DOHH2 (cell line): ENCODE measurements at regions not wholly inside any gene's neighbourhood (a gene's known extent, or its start where the extent isn't known, plus 50 kb on each side); places are given as distances from the start of the nearest gene placed in this dataset.

ENCODE experiments used
- H3F3A ChIP-seq: fragments of 200-600 bp; sonication (generic), shearing (Covaris generic); 2 replicates; pipeline ENCODE4 v1.6.0; 2016; ENCODE audit warnings: antibody characterized with exemption, mild to moderate bottlenecking; ENCODE audit not compliant: control insufficient read depth, insufficient read depth
- H3K27ac ChIP-seq: fragments of 200-600 bp; sonication (generic); 2 replicates; pipeline ENCODE4 v1.5.1; 2014; ENCODE audit warnings: low read depth, mild to moderate bottlenecking, low read length, moderate library complexity
- H3K27me3 ChIP-seq: fragments of 200-600 bp; sonication (generic); 2 replicates; pipeline ENCODE4 v1.6.1; 2014; ENCODE audit warnings: mild to moderate bottlenecking, low read length, mixed read lengths; ENCODE audit not compliant: control insufficient read depth
- H3K36me3 ChIP-seq: fragments of 200-600 bp; sonication (generic); 2 replicates; pipeline ENCODE4 v1.6.1; 2014; ENCODE audit warnings: mild to moderate bottlenecking, low read length, moderate library complexity, mixed read lengths; ENCODE audit not compliant: control insufficient read depth
- H3K4me1 ChIP-seq: fragments of 200-600 bp; sonication (generic); 2 replicates; pipeline ENCODE4 v1.6.1; 2014; ENCODE audit warnings: mild to moderate bottlenecking, low read length, mixed read lengths; ENCODE audit not compliant: control insufficient read depth
- H3K4me2 ChIP-seq: fragments of 200-600 bp; sonication (generic); 2 replicates; pipeline ENCODE4 v1.6.0; 2014; ENCODE audit warnings: mild to moderate bottlenecking, low read length, moderate library complexity
- H3K4me3 ChIP-seq: fragments of 200-600 bp; sonication (generic); 2 replicates; pipeline ENCODE4 v1.5.1; 2014; ENCODE audit warnings: mild to moderate bottlenecking, low read length, mixed read lengths
- H3K79me2 ChIP-seq: fragments of 200-600 bp; sonication (generic); 2 replicates; pipeline ENCODE4 v1.6.1; 2014; ENCODE audit warnings: mild to moderate bottlenecking, low read length, mixed read lengths; ENCODE audit not compliant: control insufficient read depth
- H3K9me2 ChIP-seq: fragments of 200-600 bp; sonication (generic); replicated peaks from 2 replicates; pipeline ENCODE4 v1.6.1; 2014; ENCODE audit warnings: mild to moderate bottlenecking, low read length, mixed read lengths; ENCODE audit not compliant: control insufficient read depth
- H3K9me3 ChIP-seq: fragments of 200-600 bp; sonication (generic); 2 replicates; pipeline ENCODE4 v1.6.1; 2014; ENCODE audit warnings: antibody characterized with exemption, low read length, mixed read lengths; ENCODE audit not compliant: control insufficient read depth, insufficient read depth
- H4K20me1 ChIP-seq: fragments of 200-600 bp; sonication (generic); 2 replicates; pipeline ENCODE4 v1.6.0; 2014; ENCODE audit warnings: low read depth, mild to moderate bottlenecking, antibody characterized with exemption, low read length, moderate library complexity; ENCODE audit not compliant: control insufficient read depth, insufficient read depth
- EZH2phosphoT487 ChIP-seq: fragments of 200-600 bp; sonication (generic); IDR thresholded peaks from 2 replicates; pipeline ENCODE4 v1.6.1; 2017; ENCODE audit warnings: borderline replicate concordance, mild to moderate bottlenecking, antibody characterized with exemption, low read length, moderate library complexity, mixed read lengths
- TF ChIP-seq, protein P1 (sequence below): fragments of 200-600 bp; sonication (generic); IDR thresholded peaks from one replicate; pipeline ENCODE4 v1.5.1; 2014; ENCODE audit warnings: antibody characterized with exemption, mild to moderate bottlenecking, low read depth, low read length; ENCODE audit not compliant: poor library complexity, severe bottlenecking

DNA sequence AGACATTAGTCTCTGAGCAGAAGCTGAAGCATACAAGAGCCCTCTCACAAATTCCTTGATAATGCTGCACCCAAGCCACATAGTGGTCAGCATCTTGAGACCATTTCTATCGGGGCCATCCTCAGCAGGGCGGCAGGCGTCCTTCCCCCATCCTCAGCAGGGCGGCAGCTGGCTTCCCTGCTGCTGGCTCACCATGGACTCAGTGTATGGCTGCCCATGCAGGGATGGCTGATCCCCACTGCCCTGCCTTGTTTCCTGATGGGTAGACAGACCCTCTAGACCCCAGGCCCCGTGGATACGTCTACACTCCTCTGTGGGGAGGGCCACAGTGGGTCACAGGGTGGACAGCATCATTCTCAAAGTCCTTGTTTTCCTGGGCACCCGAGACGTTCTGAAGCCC, 406.8 kb downstream of the TCERG1L start:
- Histone ChIP-seq H3K9me3 (no peaks in the 10 kb centered on the region), H4K20me1 (no peaks in the 10 kb centered on the region), H3K4me3 (no peak overlapping the region), H3K36me3 (no peaks in the 10 kb centered on the region), H3F3A (no peaks in the 10 kb centered on the region), H3K27me3 (no peaks in the 10 kb centered on the region), H3K4me2 (no peak overlapping the region), H3K27ac (no peak overlapping the region), H3K4me1 (no peaks in the 10 kb centered on the region), H3K79me2 (no peaks in the 10 kb centered on the region), H3K9me2 (no peaks in the 10 kb centered on the region)
- TF ChIP-seq, protein P1, sequence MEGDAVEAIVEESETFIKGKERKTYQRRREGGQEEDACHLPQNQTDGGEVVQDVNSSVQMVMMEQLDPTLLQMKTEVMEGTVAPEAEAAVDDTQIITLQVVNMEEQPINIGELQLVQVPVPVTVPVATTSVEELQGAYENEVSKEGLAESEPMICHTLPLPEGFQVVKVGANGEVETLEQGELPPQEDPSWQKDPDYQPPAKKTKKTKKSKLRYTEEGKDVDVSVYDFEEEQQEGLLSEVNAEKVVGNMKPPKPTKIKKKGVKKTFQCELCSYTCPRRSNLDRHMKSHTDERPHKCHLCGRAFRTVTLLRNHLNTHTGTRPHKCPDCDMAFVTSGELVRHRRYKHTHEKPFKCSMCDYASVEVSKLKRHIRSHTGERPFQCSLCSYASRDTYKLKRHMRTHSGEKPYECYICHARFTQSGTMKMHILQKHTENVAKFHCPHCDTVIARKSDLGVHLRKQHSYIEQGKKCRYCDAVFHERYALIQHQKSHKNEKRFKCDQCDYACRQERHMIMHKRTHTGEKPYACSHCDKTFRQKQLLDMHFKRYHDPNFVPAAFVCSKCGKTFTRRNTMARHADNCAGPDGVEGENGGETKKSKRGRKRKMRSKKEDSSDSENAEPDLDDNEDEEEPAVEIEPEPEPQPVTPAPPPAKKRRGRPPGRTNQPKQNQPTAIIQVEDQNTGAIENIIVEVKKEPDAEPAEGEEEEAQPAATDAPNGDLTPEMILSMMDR: no peak
- TF ChIP-seq EZH2phosphoT487: no peak

DNA sequence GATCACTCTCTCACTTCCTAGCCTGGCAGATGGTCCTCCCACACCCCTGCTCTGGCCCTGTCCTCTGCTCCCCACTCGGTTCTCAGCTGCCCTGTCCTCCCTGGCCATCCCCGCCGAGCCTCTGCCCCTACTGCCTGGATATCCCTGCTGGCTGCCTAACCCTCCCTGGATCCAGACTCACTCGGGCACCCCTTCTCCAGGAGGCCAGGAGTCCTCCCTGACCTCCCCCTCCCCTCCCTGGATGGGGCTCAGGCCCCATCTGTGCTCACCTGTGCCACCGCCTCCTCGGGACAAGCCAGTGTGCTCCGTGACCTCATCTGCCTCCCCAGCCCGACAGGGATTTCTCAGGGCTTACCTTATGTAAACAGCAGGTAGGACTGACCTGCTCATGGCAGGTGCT, 406.1 kb downstream of the TCERG1L start:
- Histone ChIP-seq H3K9me3 (no peaks in the 10 kb centered on the region), H3K79me2 (no peaks in the 10 kb centered on the region), H3K4me3 (no peak overlapping the region), H3K36me3 (no peaks in the 10 kb centered on the region), H3K4me1 (no peaks in the 10 kb centered on the region), H3F3A (no peaks in the 10 kb centered on the region), H3K27ac (no peak overlapping the region), H3K27me3 (no peaks in the 10 kb centered on the region), H3K9me2 (no peaks in the 10 kb centered on the region), H3K4me2 (no peak overlapping the region), H4K20me1 (no peaks in the 10 kb centered on the region)
- TF ChIP-seq EZH2phosphoT487: no peak
- TF ChIP-seq, protein P1: no peak

DNA sequence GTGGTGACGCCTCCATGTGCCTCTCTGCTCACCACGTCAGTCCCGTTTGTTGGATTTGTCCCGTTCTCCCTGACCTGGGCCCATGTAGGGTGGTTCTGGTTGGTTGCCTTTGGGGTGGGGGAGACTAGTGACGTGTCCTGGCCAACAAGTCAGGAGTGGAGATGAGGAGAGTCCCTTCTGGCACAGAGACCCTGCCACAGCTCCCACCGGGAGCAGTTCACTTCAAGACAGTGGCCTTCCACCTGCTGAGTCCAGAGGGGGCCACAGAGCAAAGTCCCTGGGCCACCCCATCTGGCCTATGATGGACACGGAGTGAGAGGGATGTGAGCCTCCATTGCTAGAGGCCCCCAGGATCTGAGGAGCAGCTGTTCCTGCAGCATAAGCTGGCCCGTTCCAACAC, 405.6 kb downstream of the TCERG1L start:
- H3K9me3 ChIP-seq: no peaks in the 10 kb centered on the region
- no peak overlapping the region for H3K4me3 ChIP-seq
- H3K27me3 ChIP-seq: no peaks in the 10 kb centered on the region
- TF ChIP-seq EZH2phosphoT487: no peak
- TF ChIP-seq, protein P1: no peak
- no peaks in the 10 kb centered on the region for H3K79me2 ChIP-seq
- no peaks in the 10 kb centered on the region for H3K4me1 ChIP-seq
- H4K20me1 ChIP-seq: no peaks in the 10 kb centered on the region
- H3K9me2 ChIP-seq: no peaks in the 10 kb centered on the region
- H3K4me2 ChIP-seq: no peak overlapping the region
- no peak overlapping the region for H3K27ac ChIP-seq
- H3F3A ChIP-seq: no peaks in the 10 kb centered on the region
- no peaks in the 10 kb centered on the region for H3K36me3 ChIP-seq

DNA sequence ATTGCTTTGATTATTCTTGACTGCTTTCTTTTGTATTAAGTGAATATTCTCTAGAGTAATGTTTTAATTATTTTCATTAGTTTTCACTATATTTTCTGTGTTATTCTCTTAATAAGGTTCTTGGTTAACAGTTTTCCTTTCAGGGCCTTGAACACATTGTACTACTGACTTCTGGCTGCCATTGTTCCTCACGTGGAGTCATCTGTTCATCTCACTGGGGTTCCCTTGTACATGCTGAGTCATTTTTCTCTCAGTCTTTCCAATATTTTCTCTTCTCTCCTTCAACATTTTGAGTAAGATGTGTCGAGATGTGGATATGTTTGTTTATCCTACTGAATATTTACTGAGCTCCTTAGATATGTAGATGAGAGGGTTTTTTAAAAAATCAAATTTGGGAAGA, 400.7 kb downstream of the TCERG1L start:
- H3K4me3 ChIP-seq: no peak overlapping the region
- no peaks in the 10 kb centered on the region for H3K79me2 ChIP-seq
- no peak overlapping the region for H3K4me2 ChIP-seq
- H3K27me3 ChIP-seq: no peaks in the 10 kb centered on the region
- no peaks in the 10 kb centered on the region for H3K9me2 ChIP-seq
- no peaks in the 10 kb centered on the region for H3F3A ChIP-seq
- H3K9me3 ChIP-seq: no peaks in the 10 kb centered on the region; the same call in 1 of the 2 replicates
- no peaks in the 10 kb centered on the region for H3K4me1 ChIP-seq
- TF ChIP-seq, protein P1: no peak
- TF ChIP-seq EZH2phosphoT487: no peak
- no peaks in the 10 kb centered on the region for H4K20me1 ChIP-seq
- no peak overlapping the region for H3K27ac ChIP-seq
- H3K36me3 ChIP-seq: no peaks in the 10 kb centered on the region
